Liver (tissue), 3 donors: ENCODE measurements at regions not wholly inside any gene's neighbourhood (a gene's known extent, or its start where the extent isn't known, plus 50 kb on each side); places are given as distances from the start of the nearest gene placed in this dataset.

Experiments used
- FOXA1 ChIP-seq: IDR thresholded peaks from 2 replicates; pipeline ENCODE4 v1.6.1; 2016; ENCODE audit warnings: antibody characterized with exemption
- GABPA ChIP-seq, 2 donors: IDR thresholded peaks in 1 of 2; conservative IDR thresholded peaks in 1 of 2; 2 replicates each; pipeline ENCODE4 v1.6.1; 2016; ENCODE audit warnings: antibody characterized with exemption in 2 of 2, mild to moderate bottlenecking in 1 of 2, moderate library complexity in 1 of 2
- HNF4A ChIP-seq, 2 donors: conservative IDR thresholded peaks; 2 replicates each; pipeline ENCODE4 v1.6.1; 2016; ENCODE audit warnings: antibody characterized with exemption in 2 of 2, mild to moderate bottlenecking in 2 of 2
- RAD21 ChIP-seq, 2 donors: IDR thresholded peaks; 2 replicates each; pipeline ENCODE4 v1.6.1; 2016; ENCODE audit warnings: antibody characterized with exemption in 2 of 2, mild to moderate bottlenecking in 2 of 2
- YY1 ChIP-seq: IDR thresholded peaks from 2 replicates; pipeline ENCODE4 v1.6.1; 2016; ENCODE audit warnings: antibody characterized with exemption, mild to moderate bottlenecking
- TF ChIP-seq, protein P1 (sequence below): fragments of 150-350 bp; IDR thresholded peaks from 2 replicates; pipeline ENCODE4 v1.5.1; 2017; ENCODE audit warnings: improper control_type of control experiment, low read depth, low read length; ENCODE audit not compliant: missing input control
- TF ChIP-seq, protein P2 (sequence below): IDR thresholded peaks from 2 replicates; pipeline ENCODE4 v1.6.1; 2016; ENCODE audit warnings: antibody characterized with exemption
- TF ChIP-seq, protein P3 (sequence below): IDR thresholded peaks from 2 replicates; pipeline ENCODE4 v1.6.1; 2016; ENCODE audit warnings: antibody characterized with exemption, mild to moderate bottlenecking
- donor health status: healthy.
- donor health status: healthy.

DNA sequence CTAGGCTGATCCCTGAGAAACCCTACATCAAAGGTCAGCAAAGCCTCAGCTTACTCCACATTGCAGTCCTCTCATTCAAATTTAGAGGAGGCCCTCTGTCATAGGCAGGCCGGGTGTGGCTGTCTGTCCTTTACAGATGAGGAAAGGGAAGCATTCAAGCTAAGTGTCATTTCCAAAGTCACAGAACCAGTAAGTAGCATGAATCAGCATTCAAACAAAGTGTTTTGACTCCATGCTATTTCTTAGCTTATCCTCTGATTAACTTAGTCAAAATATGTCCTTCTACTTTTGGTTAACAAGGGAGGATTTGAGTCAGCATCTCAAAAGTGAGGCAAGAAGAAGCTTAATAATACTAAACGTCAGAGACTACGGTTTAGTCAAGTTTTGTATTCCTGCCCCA lies 409.0 kb upstream of the POU3F3 start:
- TF ChIP-seq, protein P1, sequence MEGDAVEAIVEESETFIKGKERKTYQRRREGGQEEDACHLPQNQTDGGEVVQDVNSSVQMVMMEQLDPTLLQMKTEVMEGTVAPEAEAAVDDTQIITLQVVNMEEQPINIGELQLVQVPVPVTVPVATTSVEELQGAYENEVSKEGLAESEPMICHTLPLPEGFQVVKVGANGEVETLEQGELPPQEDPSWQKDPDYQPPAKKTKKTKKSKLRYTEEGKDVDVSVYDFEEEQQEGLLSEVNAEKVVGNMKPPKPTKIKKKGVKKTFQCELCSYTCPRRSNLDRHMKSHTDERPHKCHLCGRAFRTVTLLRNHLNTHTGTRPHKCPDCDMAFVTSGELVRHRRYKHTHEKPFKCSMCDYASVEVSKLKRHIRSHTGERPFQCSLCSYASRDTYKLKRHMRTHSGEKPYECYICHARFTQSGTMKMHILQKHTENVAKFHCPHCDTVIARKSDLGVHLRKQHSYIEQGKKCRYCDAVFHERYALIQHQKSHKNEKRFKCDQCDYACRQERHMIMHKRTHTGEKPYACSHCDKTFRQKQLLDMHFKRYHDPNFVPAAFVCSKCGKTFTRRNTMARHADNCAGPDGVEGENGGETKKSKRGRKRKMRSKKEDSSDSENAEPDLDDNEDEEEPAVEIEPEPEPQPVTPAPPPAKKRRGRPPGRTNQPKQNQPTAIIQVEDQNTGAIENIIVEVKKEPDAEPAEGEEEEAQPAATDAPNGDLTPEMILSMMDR = no peak
- TF ChIP-seq, protein P2, sequence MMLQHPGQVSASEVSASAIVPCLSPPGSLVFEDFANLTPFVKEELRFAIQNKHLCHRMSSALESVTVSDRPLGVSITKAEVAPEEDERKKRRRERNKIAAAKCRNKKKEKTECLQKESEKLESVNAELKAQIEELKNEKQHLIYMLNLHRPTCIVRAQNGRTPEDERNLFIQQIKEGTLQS = no peak
- TF ChIP-seq, protein P3, sequence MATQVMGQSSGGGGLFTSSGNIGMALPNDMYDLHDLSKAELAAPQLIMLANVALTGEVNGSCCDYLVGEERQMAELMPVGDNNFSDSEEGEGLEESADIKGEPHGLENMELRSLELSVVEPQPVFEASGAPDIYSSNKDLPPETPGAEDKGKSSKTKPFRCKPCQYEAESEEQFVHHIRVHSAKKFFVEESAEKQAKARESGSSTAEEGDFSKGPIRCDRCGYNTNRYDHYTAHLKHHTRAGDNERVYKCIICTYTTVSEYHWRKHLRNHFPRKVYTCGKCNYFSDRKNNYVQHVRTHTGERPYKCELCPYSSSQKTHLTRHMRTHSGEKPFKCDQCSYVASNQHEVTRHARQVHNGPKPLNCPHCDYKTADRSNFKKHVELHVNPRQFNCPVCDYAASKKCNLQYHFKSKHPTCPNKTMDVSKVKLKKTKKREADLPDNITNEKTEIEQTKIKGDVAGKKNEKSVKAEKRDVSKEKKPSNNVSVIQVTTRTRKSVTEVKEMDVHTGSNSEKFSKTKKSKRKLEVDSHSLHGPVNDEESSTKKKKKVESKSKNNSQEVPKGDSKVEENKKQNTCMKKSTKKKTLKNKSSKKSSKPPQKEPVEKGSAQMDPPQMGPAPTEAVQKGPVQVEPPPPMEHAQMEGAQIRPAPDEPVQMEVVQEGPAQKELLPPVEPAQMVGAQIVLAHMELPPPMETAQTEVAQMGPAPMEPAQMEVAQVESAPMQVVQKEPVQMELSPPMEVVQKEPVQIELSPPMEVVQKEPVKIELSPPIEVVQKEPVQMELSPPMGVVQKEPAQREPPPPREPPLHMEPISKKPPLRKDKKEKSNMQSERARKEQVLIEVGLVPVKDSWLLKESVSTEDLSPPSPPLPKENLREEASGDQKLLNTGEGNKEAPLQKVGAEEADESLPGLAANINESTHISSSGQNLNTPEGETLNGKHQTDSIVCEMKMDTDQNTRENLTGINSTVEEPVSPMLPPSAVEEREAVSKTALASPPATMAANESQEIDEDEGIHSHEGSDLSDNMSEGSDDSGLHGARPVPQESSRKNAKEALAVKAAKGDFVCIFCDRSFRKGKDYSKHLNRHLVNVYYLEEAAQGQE = no peak
- no peak for TF ChIP-seq GABPA (IDR thresholded peaks at IDR 0.05 in 1 of 2, conservative IDR thresholded peaks at IDR 0.05 in 1 of 2)
- no peak for TF ChIP-seq HNF4A (conservative IDR thresholded peaks at IDR 0.05)
- TF ChIP-seq FOXA1 = no peak
- TF ChIP-seq YY1 = no peak
- no peak for TF ChIP-seq RAD21 (IDR thresholded peaks at IDR 0.05)
